ENCODE measurements at regions not wholly inside any gene's neighbourhood (a gene's known extent, or its start where the extent isn't known, plus 50 kb on each side); places are given as distances from the start of the nearest gene placed in this dataset.

DNA sequence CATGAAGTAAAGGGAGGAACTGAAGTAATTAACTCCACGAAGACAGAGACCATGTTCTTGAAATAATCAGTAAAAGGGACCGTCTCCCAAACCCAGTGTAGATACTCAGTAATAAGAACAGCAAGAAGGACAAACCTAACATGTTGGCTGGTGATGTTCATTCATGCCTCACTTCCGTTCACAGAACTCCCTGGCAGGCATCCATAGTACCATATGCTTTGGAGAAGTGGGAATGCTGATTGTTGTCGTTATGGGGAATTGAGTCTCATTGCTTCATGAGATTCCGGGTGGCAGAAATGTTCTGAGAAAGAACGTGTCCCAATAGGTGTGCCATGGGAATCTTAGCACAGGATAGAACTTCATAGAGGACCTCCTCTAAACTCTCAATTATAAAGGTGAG lies 452.3 kb downstream of the ZSWIM6 start:
- no peak for DNase-seq (ENCODE audit: low spot score)

DNA sequence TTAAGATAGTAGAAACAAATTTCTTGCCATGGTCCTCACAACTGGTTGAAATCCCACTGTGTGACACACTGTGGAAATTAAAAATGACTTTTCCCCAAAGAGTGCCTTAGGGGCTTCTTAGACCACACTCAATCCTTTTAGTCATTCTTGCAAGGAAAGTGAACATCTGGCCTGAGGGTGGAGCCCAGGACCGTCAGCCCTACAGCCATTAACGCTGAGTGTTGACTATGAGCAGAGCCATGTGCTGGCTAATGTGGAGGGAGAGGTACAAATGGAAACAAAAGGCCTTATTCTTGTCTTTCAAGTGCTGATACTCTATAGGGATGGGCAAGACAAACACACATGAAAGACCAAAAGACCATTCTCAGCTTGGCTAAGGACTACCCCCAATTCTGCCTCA lies 456.5 kb downstream of the ZSWIM6 start:
- no peak for DNase-seq (ENCODE audit: low spot score)

DNA sequence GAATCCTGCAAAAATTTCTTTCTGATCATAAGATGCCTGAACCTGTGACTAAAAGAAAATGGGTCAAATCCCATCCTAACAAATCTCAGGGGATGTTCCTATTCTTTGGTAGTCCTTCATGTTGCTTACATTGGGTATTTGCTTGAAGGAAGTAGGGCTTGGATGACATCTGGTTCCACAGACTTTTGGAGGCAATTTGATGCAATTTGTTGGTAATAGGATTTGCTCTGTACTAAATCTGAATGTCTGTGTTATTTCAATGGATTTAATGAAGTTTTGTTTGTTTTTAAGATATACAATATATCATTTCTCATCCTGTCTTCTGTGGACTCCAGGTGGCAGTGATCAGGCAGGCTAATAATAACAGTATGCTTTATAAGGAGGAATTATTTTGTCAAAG lies 457.9 kb downstream of the ZSWIM6 start:
- DNase-seq (ENCODE audit: low spot score): no peak

DNA sequence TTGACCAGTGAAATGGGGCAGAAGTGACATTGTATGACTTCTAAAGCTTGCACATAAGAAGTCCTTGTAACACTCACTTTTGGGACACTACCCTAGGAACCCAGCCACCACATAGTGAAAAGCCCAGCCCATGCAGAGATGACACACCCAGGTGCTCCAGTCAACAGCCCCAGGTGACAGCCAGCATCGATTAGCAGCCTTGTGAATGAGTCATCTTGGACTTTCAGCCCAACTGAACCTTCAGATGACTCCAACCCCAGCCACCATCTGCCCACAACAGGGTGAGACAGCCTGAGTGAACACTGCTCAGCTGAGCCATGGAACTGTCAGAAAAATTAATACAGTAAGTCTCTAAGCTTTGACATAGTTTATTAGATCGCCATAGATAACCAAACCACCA lies 458.6 kb downstream of the ZSWIM6 start:
- DNase-seq (ENCODE audit: low spot score): no peak

DNA sequence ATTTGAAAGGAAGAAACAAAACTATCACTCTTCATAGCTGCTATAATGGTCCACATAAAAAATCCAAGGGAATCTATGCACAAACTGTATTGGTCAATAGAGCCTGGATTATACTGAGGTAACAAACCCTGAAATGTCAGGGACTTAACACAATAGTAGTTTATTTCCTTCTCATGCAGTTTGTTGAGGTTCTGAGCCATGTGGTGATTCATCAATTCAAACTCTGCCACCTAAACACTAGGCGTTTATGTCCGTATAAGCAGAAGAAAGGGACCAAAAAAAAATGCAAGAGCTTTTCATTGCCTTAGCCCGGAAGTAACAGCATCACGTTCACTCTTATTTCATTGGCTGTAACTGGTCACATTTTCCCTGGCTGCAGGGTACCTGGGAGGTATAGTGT lies 464.7 kb downstream of the ZSWIM6 start:
- no peak for DNase-seq (ENCODE audit: low spot score)

DNA sequence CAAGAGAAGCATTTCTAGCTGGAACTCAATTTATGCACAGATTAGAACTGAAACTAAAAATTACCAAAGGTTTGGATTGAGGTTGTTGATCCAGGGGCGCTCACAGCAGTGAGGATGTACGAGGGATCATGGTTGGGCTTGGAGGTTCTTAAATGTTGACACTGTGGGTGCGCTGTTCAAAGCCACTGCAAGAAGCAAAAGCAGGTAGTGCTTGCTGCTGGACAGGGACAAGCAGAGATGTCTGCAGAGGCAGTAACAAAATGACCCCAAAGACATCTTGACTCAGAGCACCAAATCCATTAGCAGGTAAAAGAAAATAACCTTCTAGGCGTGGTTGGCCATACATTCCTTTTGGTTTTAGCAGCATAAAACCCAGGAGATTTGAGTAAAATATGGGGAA lies 468.4 kb downstream of the ZSWIM6 start:
- no peak for DNase-seq (ENCODE audit: low spot score)

DNA sequence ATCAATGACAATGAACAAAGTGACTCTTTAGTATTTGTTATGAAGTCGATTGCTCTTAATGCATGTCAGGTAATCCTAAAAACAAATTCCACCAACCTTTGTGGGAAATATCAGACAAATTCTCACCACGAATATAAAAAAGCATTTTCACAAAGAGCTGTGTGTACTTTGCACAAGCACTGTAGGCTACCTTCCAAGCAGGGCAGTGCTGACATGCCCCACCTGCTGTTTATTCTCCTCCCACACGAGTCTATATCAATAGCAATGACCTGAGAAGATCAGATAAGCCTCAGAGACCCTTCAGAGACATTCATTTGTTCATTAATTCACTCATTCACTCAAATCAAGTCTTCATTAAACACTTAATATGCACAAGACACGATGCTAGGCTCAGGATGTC lies 469.1 kb downstream of the ZSWIM6 start:
- no peak for DNase-seq (ENCODE audit: low spot score)

DNA sequence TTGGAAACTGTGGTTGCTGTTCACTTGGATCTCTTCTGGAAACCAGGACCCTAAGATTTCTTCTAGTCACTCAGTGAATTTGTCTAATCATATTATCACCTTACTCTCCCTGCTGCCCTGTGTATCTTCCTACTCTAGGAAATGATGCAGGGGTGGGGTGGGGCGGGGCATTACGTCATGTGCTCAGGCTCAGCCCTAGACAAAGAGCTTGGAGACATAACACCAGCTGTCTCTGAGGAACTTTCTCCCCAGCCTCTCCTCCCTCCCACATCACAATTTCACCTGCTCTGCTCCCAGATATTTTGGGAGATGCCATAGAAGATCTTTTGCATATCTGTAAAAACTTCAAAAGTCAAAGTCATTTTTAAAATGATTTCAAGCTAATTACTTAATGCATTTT lies 470.4 kb downstream of the ZSWIM6 start:
- DNase-seq (ENCODE audit: low spot score): no peak

DNA sequence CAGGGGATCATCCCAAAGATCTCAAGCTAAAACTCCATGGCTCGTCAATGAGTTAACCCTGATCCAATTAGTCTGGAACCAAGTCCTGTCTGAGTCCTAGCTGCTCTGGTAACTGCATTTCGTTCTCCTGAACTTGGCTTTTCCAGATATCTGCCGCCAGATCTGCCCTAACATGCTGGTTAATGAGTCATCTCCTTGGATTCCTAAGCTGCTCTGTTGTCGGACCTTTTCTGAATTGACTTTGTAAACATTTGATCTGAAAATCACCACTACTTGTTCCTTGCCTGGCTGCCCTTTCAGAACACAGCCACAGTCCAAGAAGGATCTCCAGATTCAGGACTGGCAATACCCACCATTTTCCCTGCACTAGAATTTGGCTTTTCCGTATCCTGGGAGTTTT lies 473.0 kb downstream of the ZSWIM6 start:
- no peak for DNase-seq (ENCODE audit: low spot score)

DNA sequence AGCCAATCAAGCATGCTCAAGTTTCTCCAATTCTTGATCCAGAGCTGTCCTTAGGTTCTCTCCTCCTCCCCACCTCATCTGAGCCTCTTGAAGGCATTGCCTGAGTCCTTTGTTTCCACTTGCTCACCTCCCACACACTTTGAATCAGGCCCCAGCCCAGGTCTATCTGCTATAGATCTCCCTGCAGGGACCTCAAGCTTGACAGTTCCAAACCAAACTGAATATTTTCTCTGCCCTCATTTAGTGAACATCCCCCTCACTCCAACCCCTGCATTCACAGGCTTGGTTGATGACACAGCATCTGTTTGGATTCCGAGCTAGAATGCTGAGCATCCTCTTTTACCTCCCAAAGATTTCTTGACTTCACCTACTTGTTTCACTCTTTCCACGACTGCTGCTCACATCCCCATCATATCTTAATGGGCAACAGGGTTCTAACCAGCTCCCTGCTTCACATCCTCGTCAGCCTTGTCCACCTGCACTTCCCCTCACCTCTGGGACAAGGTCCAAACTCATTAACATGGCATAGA lies 474.5 kb downstream of the ZSWIM6 start:
- DNase-seq (ENCODE audit: low spot score): no peak

DNA sequence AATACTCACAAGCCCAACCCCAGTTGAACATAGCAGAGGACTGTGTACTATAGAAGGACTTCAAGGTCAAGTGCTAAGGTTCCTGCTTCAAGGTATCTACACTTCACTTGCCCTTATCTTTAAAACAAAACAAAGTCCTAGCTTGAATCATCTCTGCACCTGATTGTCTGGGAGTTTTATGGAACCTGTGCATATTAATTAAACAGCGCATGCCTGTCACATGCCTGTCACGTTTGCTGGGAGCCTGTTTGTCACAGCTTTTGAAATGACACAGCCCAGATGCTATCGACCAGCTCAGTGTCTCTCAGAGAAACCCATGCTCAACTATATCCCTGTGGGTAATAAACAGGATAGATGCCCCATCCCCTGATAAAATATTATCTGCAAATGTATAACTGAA lies 476.0 kb downstream of the ZSWIM6 start:
- no peak for DNase-seq (ENCODE audit: low spot score)

DNA sequence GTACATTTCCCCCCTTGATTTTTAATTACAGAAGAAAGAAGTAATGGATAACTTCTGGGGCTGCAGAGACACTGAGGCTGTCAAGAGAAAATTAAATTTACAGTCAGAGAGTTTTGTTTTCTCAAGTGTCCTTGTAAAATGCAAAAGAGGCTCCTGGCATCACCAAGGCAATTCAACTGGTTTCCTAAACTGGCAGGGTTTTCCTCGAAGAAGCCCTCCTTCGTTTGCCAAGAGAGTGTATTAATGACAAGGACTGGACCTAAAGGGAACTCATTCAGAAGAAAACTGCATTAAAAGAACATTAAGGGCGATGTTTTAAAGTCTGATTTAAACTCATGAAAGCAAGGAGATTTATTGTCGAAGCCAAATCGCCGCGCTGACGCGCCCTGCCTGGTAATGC lies 476.9 kb downstream of the ZSWIM6 start:
- no peak for DNase-seq (ENCODE audit: low spot score)

DNA sequence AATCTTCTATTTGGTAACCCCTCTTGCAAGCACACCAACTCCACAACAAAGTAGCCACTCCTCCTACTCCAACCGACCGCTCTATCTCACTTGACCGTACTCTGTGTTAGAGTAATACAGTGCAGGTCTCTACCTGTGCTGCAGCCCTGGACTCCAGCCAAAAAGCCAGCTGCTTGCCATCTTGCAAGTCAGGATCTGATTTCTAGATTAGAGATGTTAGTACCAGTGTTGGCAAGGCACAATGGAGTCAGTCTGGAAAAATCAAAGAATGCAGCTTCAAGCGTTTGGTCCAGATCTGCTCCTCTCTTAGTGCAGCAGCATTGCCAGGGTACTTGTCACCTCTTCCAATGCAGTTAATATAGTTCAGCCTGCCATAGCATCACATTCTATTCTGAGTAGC lies 477.6 kb downstream of the ZSWIM6 start:
- DNase-seq (ENCODE audit: low spot score): no peak

DNA sequence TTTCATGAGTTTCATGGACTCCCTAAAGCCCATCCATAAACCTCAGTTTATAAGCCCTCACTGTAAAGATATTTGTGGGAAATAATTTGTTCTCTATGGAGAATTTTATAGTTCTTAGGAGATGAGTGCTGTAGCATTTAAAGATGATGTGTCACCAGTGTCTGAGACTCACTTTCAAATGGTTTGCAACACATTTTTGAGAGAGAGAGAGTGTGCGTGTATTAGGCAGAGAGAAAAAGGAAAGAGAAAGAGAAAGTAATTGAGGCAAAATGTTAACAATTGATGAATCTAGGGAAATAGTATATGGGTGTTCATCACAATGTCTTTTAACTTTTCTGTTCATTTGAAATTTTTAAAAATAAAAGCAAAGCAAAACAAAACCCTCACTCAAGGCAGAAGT lies 479.0 kb downstream of the ZSWIM6 start:
- no peak for DNase-seq (ENCODE audit: low spot score)

DNA sequence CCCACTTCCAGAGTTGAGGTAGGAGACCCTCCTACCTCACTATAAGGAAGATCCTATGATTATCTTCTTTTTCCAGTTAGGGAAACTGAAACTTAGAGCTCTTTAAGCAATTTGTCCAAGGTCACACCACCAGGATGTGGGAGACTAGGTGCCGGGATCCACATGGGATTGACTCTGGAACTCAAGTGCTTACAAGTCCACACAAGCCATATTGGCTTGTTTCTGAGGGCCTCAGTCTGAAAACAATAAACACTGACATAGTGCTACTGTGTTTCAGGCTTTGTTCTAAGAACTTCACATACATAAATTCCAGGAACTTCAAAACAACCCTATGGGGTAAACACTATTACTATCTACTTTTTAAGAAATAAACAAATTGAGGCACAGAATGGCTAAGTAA lies 481.3 kb downstream of the ZSWIM6 start:
- DNase-seq (ENCODE audit: low spot score): no peak

DNA sequence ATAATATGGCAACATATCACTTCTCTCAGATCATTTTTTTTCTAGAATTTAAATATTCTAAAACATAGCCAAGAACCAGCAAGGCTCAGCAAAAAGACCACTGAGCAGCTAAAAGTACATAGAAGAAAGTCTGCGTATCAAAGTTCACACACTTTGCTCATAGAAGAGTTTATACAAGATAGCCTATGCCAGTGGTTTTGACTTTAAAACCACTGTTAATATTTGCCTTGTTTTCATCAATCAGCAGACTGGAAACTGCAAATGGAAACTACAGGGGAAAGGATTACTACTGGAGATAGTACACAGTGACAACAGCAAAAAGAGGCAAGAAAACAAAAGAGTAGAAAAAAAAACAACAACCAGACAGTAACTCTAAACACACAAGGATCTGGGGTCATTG lies 483.3 kb downstream of the ZSWIM6 start:
- DNase-seq (ENCODE audit: low spot score): no peak

DNA sequence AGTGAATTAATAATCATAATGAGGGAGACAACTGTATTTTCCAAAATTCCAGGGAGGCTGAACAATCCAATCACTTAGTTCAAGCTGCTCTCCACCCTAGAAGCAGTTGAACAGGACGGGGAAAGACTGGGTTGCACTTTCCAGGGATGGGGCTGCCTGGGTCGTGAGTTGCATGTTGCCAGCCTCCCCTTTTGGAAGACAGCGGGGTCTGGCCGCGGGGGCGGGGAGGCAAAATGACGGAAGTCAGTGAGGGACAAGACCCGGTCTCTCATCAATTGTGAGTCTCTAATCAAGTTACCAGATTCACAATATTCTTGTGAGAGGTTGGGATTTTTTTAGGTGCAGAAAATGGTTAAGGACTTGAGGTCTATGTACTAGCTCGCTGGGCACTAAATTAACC lies 484.1 kb downstream of the ZSWIM6 start:
- DNase-seq (ENCODE audit: low spot score): no peak

DNA sequence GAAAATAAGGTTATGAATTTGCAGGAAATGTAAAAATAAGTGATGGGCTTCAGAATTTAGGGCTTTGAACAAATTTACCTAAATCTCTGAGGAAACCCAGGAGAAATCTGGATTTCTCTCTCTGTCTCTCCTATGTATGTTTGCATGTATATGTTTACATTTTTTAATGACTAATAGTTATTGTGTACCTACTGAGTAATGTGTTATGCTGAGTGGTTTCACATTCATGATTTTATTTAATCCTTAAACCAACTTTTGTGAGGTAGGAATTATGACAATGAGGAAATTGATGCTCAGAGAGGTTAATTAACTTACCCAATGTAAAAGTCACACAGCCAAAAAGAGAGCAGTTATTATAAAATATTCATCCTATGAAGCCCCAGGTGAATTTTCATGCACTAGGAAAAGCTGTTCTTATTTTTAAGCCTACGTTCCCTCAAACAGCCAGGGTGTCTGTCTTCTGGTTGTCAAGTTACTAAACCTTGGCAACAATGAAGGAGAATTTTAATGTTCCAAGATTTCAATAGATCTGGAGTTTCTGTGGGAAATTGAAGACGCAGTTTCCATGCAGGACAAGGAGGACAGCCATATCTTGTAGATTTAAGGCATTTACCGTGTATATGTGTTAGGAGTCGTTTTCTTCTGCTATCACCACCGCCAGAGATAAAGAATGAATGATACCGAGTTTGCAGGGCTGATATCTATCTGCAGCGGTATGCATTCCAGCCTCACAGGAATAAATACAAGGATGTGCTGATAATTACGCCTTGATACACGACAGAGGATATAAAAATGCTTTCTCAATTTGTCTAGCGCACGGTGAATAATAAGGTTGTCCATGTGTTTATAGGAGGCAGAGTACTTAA lies 484.8 kb downstream of the ZSWIM6 start:
- DNase-seq (ENCODE audit: low spot score): no peak

DNA sequence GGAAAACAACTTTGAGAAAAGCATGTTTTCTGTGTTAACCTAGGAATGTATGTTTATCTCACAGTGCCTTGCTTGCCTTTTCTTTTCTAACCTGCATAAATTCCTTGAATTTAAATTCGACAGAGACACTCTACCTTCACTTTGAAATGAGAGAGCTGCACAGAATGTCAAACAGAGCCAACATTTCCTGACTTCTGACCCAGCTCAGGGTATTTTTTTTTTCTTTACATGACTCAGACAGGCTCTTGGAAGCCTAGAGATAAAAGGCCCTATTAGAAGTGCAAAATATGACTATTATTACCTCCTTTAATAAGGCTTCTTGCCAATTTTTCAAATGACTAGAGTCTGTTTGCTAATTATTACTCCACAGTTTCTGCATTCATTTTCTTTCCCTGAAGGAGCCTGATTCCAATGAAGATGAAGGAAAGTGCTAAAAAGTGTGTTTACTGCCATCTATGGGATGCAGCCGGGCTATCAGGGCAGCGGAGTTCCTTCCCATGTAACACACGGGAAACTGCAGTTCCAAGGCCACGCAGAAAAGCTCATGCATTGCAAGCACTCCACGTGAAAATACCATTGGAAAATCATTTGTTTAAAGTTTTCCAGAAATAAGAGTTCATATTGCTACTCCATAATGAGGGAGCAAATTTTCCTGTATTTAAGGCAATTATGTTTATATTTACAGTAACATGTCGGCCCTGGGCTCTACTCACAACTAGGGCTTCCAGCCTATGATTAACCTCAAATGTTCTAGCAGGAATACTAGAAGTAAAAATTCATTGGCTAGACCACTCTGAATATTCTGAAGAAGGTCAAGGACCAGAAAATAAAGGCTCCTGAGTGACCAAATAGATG lies 485.6 kb downstream of the ZSWIM6 start:
- DNase-seq (ENCODE audit: low spot score): peak; percentile 50

DNA sequence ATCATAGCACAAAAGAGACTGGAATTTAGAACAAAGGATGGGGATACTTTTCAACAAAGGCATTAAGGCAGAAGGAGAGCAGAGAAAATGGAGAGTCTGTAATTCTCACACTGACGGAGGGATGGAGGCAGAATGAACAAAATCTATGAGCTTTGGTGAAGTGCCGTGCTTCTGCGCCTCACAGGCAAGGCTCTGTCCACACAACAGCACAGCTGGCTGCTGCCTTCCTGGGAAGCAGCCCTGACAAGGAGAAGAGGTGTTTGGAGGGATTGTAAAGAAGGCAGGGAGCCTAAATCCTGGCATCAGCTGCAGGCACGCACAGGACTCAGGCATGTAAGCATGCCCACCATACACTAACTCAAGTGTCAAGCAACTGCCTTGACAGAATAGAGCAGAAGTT lies 485.2 kb upstream of the KIF2A start:
- DNase-seq (ENCODE audit: low spot score): no peak

DNA sequence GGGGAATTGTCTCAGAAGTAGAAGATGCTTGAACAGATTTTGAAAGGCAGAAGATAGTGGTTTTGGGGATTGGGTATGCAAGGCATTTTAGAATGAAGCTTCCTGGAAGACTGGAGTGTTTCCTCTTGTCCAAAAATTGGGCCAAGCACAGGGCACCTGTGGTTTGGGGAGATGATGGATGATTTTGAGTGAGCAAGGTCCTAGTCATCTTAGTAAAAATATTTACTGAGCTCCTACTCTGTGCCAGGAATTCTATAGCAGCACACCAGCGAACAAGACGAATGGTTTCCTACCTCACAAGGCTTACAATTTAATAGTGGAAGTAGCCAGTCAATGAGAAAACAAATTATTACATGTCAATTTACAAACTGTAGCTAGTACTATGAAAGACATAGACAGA lies 484.4 kb upstream of the KIF2A start:
- no peak for DNase-seq (ENCODE audit: low spot score)

DNA sequence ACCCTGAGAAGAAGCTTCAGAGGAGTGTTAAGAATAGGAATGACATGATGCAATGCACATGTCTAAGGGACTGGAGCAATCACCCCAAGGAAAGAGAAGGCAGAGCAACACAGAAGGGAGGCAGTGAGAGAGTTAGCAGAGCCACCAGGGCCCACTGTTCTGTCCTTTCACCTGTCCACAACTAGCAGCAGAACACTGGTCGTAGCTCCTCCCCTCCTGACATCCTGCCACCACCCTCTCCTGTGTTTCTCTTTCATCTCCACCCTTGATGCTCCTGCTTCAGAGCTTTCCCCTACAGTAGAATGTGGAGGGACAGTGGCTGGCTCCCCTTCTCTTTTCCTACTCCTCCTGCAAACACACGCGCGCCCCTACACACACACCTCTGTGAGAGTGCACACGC lies 483.4 kb upstream of the KIF2A start:
- no peak for DNase-seq (ENCODE audit: low spot score)

DNA sequence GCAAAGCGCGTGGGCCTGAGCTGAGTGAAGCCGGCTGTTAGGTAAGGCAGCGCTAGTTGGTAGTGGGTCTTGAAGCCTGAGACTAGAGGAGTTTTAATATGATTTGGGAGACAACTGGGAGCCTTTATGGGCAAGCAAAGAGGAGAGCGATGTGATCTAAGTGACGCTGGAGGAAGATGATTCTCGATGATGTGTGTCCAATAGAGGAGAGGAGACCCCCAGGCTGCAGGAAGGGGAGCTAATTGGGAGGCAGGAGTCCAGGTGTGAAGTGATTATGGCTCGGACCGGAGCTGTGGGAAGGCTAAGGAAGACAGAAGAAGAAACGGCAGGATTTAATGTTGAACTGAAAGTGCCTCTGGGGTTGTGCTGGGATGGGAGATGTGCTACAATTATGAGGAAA lies 482.9 kb upstream of the KIF2A start:
- DNase-seq (ENCODE audit: low spot score): no peak

Measured in iPS-NIHi11 (cell line).